Activated B cell treated with CpG ODN at 0.5 μM for 24 hours (primary cell): ENCODE measurements at regions not wholly inside any gene's neighbourhood (a gene's known extent, or its start where the extent isn't known, plus 50 kb on each side); places are given as distances from the start of the nearest gene placed in this dataset.

Source experiments
- ATAC-seq: fragments of 200-7000 bp; cut with Tn5 transposase; one replicate; pipeline ENCODE4 v1.10.0; 2021; ENCODE audit warnings: low read depth, mild to moderate bottlenecking, moderate library complexity
- CTCF ChIA-PET: fragments of 350-600 bp; sonication (Branson Sonifier 250); formaldehyde crosslinking; loops from one replicate; lab custom pipeline; 2021; ENCODE audit warnings: antibody characterized with exemption; lab: Charles Lee
- POLR2A ChIA-PET: fragments of 350-600 bp; sonication (Branson Sonifier 250); formaldehyde crosslinking; loops from one replicate; lab custom pipeline; 2021; ENCODE audit warnings: antibody characterized with exemption; lab: Charles Lee
- DNase-seq: peaks from one replicate; pipeline ENCODE4 v3.0.0; 2022
- H3K27ac Mint-ChIP-seq: one replicate; pipeline ENCODE4 v1.8.0; 2020; ENCODE audit warnings: mixed read lengths
- H3K27me3 Mint-ChIP-seq: one replicate; pipeline ENCODE4 v1.8.0; 2021; ENCODE audit warnings: mixed read lengths
- H3K36me3 Mint-ChIP-seq: one replicate; pipeline ENCODE4 v1.8.0; 2021; ENCODE audit warnings: low read depth, mixed read lengths
- H3K4me1 Mint-ChIP-seq: one replicate; pipeline ENCODE4 v1.8.0; 2021; ENCODE audit warnings: mixed read lengths
- H3K4me3 Mint-ChIP-seq: one replicate; pipeline ENCODE4 v1.8.0; 2020; ENCODE audit warnings: mild to moderate bottlenecking, mixed read lengths
- H3K9me3 Mint-ChIP-seq: one replicate; pipeline ENCODE4 v1.8.0; 2020; ENCODE audit warnings: mixed read lengths
- intact Hi-C: fragments of 100-400 bp; cut with micrococcal nuclease; formaldehyde crosslinking; loops from one replicate; pipeline ENCODE4 v1.15.1; 2024
- TF ChIP-seq, protein P1 (sequence below): fragments of 200-600 bp; IDR thresholded peaks from one replicate; pipeline ENCODE4 v1.8.0; 2022; ENCODE audit warnings: antibody characterized with exemption, mild to moderate bottlenecking

DNA sequence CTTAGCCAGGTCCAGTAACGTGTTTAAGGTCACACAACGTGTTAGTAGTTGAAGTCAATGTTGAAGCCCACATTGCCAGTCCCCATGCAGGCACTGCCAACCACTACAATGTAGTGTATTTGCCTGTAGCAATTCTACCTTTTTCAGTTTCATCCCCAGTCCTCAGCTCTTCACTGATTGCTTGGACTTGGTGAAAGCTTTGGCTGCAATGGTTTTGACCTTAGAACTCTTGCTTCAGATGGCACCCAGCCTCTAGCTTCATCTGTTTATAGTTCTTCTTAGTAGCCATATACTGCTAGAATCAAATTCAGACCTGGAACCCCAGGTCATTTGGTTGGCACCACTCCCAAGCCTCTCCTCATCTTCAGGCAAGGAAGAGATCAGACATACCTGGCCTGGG is 345.4 kb upstream of the SEMA6D start:
- ChIA-PET CTCF (no interaction called here), POLR2A (no interaction called here)
- intact Hi-C loops = no loop called here
- TF ChIP-seq, protein P1, sequence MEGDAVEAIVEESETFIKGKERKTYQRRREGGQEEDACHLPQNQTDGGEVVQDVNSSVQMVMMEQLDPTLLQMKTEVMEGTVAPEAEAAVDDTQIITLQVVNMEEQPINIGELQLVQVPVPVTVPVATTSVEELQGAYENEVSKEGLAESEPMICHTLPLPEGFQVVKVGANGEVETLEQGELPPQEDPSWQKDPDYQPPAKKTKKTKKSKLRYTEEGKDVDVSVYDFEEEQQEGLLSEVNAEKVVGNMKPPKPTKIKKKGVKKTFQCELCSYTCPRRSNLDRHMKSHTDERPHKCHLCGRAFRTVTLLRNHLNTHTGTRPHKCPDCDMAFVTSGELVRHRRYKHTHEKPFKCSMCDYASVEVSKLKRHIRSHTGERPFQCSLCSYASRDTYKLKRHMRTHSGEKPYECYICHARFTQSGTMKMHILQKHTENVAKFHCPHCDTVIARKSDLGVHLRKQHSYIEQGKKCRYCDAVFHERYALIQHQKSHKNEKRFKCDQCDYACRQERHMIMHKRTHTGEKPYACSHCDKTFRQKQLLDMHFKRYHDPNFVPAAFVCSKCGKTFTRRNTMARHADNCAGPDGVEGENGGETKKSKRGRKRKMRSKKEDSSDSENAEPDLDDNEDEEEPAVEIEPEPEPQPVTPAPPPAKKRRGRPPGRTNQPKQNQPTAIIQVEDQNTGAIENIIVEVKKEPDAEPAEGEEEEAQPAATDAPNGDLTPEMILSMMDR = no peak
- DNase-seq (no peak), ATAC-seq (no peak)
- no peaks in the 10 kb centered on the region for H3K27me3 Mint-ChIP-seq
- H3K9me3 Mint-ChIP-seq = no peaks in the 10 kb centered on the region
- H3K4me1 Mint-ChIP-seq = no peaks in the 10 kb centered on the region
- no peaks in the 10 kb centered on the region for H3K36me3 Mint-ChIP-seq
- no peak overlapping the region for H3K27ac Mint-ChIP-seq
- H3K4me3 Mint-ChIP-seq = no peak overlapping the region

DNA sequence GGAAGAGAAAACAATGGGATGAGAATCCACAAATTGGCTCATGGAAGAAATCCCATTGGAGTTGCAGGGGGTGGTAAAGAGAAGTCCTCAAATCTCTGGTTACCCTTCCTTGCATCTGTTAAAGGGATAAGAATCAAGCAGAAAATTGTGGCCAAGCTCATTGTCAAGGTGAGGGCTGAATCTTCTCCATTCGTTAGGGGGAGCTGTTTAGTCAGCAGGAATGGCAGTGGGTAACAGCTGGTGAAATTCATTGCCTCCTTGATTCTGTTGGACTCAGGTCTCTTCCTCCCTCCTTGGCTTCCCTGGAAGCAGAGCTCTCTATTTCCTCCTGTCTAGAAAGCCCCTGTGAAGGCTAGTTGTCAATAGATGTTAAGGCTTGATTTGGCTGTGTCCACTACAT is 343.1 kb upstream of the SEMA6D start:
- no peak overlapping the region for H3K4me3 Mint-ChIP-seq
- POLR2A ChIA-PET = no interaction called here
- TF ChIP-seq, protein P1 = no peak

DNA sequence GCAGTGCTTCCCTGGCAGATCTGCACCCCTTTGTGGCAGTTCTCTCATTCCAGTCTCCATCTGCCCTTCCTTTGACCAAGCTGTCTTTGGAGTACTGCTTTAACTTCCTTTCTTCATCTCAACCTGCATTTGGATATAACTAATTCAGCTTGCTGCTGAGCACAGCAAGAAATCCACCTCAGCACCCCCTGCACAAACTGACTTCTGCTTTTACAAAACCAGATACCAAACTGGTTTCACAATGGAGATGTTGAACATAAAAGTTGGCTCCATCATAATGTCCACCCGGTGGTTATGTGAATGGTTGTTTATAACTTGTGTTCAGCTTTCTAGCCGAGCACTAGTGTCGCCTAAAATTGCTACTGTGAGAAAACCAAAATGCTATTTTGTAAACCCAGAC is 341.1 kb upstream of the SEMA6D start:
- H3K27me3 Mint-ChIP-seq = no peaks in the 10 kb centered on the region
- CTCF ChIA-PET = no interaction called here
- TF ChIP-seq, protein P1 = no peak
- DNase-seq = no peak
- no peaks in the 10 kb centered on the region for H3K36me3 Mint-ChIP-seq
- POLR2A ChIA-PET = no interaction called here
- H3K4me3 Mint-ChIP-seq = no peak overlapping the region
- no peaks in the 10 kb centered on the region for H3K9me3 Mint-ChIP-seq
- no peaks in the 10 kb centered on the region for H3K4me1 Mint-ChIP-seq
- H3K27ac Mint-ChIP-seq = no peak overlapping the region
- ATAC-seq = no peak
- intact Hi-C loops = no loop called here

More for the DNA sequence above, 343.1 kb upstream of the SEMA6D start:
- no peaks in the 10 kb centered on the region for H3K36me3 Mint-ChIP-seq
- H3K27ac Mint-ChIP-seq = no peak overlapping the region
- CTCF ChIA-PET = no interaction called here
- no peaks in the 10 kb centered on the region for H3K9me3 Mint-ChIP-seq
- no peaks in the 10 kb centered on the region for H3K4me1 Mint-ChIP-seq
- DNase-seq (no peak), ATAC-seq (no peak)
- intact Hi-C loops = no loop called here
- H3K27me3 Mint-ChIP-seq = no peaks in the 10 kb centered on the region

DNA sequence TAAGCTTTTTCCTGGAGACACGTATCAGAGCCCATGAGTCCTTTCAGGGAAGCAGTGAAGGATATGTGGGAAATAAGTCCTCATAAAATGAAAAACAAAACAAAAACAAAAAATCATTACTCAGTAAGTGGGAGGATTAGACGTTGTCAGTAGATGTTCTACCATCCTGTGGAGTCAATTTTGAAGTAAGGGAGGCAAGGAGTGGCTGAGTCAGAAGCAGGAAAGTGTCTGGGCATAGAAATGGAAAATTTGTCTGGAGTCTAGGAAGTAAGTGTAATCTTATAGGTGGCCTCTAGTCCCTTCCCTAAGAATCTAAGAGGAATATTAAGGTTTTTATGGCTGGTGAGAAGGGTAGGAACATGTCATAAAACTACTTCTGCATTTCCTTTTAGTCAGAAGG is 339.8 kb upstream of the SEMA6D start:
- ChIA-PET POLR2A (no interaction called here), CTCF (no interaction called here)
- H3K9me3 Mint-ChIP-seq = no peaks in the 10 kb centered on the region
- intact Hi-C loops = no loop called here
- DNase-seq = no peak
- H3K27ac Mint-ChIP-seq = no peak overlapping the region
- TF ChIP-seq, protein P1 = no peak
- H3K4me1 Mint-ChIP-seq = no peaks in the 10 kb centered on the region
- H3K4me3 Mint-ChIP-seq = no peak overlapping the region
- H3K36me3 Mint-ChIP-seq = no peaks in the 10 kb centered on the region
- H3K27me3 Mint-ChIP-seq = no peaks in the 10 kb centered on the region
- ATAC-seq = no peak

DNA sequence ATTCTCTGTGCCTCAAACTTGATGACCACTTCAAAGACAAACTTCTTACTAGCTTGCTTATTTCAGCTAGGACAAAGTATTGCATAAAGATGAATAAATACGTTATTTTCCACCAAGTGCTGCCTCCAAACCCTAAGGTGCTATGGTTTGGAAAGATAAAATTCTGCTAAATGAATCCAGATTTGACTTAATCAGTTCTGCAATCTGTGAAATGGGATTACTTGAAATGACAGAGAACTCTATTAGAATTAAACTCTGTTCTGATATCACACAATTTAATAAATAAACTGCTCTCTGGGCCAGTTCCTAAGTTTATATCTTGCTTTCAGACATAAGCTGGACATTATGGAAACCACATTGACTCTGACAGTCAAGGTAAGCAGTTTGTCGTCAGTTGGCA is 338.8 kb upstream of the SEMA6D start:
- CTCF ChIA-PET = no interaction called here

More for the DNA sequence above, 338.8 kb upstream of the SEMA6D start:
- Mint-ChIP-seq H3K27me3 (no peaks in the 10 kb centered on the region), H3K9me3 (no peaks in the 10 kb centered on the region), H3K4me1 (no peaks in the 10 kb centered on the region), H3K36me3 (no peaks in the 10 kb centered on the region), H3K4me3 (no peak overlapping the region), H3K27ac (no peak overlapping the region)
- intact Hi-C loops = no loop called here
- DNase-seq = no peak
- POLR2A ChIA-PET = no interaction called here
- TF ChIP-seq, protein P1 = no peak
- ATAC-seq = no peak
